Lower leg skin (tissue), 4 donors: ENCODE measurements at regions not wholly inside any gene's neighbourhood (a gene's known extent, or its start where the extent isn't known, plus 50 kb on each side); places are given as distances from the start of the nearest gene placed in this dataset.
"Not testable (repeated sequence)": the region's sequence is repeated elsewhere in the genome, so short reads cannot be mapped to it uniquely, and the experiment has no call there.

ENCODE experiments used
- DNase-seq, 2 donors: peaks; one replicate each; pipeline ENCODE4 v3.0.0-alpha.2; 2019; ENCODE audit warnings: low spot score in 2 of 2
- H3K4me3 ChIP-seq: fragments of 200-600 bp; sonication (generic); 2 replicates; pipeline ENCODE4 v1.5.1; 2017; ENCODE audit warnings: mild to moderate bottlenecking, low read depth; ENCODE audit not compliant: poor library complexity, severe bottlenecking
- POLR2A ChIP-seq, 2 donors: fragments of 450-650 bp; IDR thresholded peaks; one replicate each; pipeline ENCODE4 v1.6.1; 2016 to 2017; ENCODE audit warnings: antibody characterized with exemption in 2 of 2, mild to moderate bottlenecking in 1 of 2, moderate library complexity in 1 of 2
- WGBS, 2 donors: methylation state at CpG; one replicate each; pipeline ENCODE4 v1.1.5; 2018; 5-methylcytosine and 5-hydroxymethylcytosine counted together
- intact Hi-C: fragments of 100-400 bp; cut with DNase I; formaldehyde crosslinking; loops from one replicate; pipeline ENCODE4 v1.15.0; 2023; ENCODE audit warnings: low total_unique reads
- TF ChIP-seq, protein P1 (sequence below), 3 donors: fragments of 450-650 bp; IDR thresholded peaks; one replicate each; pipeline ENCODE4 v1.5.1; 2016; ENCODE audit warnings: antibody characterized with exemption in 3 of 3, mild to moderate bottlenecking in 3 of 3, moderate library complexity in 2 of 3

DNA sequence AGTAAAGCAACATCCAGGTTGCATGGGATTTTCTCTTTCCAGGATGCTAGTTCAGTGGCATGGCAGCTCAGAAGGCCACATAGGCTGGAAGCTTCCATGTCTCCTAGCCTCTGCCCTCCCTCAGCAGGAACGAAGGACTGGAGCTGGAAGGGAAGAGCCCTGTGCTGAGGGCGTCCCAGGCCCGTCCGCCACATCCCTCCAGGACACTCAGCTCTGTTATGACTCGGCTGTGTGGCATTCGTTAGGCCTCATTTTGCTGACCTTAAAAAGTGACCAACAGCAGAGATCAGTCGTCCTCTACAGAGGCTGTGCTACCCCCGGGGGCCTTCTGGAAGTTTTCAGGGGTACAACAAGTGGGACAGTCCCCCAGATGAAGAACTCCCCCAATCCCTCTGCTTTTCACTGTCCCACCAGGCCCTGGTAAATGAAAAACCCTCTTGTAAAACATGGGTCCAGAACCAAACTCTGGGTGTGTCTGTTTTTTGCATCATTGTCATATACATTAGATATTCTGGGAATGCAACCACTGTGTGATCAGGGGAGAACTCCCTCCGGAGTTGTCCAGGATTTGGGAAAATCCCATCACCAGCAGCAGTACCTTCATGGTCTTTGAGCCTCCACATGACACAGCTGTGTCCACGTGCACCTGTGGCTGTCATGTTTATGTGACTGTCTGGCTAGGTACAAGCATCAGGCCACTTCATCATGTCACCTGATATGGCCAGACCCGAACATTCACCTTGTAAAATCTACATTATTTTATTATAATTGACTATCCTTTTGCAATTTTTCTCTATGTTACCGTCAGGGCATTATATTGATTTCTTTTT is 149.9 kb downstream of the OR4M2 start:
- no peak overlapping the region for H3K4me3 ChIP-seq
- no peak for TF ChIP-seq POLR2A (IDR thresholded peaks at IDR 0.05)
- TF ChIP-seq, protein P1, sequence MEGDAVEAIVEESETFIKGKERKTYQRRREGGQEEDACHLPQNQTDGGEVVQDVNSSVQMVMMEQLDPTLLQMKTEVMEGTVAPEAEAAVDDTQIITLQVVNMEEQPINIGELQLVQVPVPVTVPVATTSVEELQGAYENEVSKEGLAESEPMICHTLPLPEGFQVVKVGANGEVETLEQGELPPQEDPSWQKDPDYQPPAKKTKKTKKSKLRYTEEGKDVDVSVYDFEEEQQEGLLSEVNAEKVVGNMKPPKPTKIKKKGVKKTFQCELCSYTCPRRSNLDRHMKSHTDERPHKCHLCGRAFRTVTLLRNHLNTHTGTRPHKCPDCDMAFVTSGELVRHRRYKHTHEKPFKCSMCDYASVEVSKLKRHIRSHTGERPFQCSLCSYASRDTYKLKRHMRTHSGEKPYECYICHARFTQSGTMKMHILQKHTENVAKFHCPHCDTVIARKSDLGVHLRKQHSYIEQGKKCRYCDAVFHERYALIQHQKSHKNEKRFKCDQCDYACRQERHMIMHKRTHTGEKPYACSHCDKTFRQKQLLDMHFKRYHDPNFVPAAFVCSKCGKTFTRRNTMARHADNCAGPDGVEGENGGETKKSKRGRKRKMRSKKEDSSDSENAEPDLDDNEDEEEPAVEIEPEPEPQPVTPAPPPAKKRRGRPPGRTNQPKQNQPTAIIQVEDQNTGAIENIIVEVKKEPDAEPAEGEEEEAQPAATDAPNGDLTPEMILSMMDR (IDR thresholded peaks at IDR 0.05), result no peak
- WGBS, 2 donors, result 61 to 62% methylated on average over 12 of the region's 12 CpGs
- DNase-seq, result no peak
- intact Hi-C loops, result no loop called here

DNA sequence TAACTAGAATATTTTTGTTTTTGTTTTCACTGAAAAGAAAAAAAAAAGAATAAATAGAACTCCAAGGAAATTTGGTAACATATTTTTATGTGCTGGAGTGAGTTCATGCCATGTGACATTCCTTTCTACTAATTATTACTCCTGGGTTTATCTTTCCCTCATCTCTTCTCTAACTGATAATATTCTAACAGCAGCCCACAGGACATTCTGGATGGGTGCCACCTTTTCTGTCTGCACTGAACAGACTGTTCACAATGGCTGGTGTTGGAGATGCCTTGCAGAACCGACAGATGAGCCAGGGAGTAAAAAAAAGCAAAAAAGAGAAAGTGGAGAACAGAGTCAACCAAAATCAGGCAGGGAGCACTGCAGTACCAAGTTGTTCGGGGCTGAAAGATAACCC is 151.3 kb downstream of the OR4M2 start:
- intact Hi-C loops, result no loop called here
- WGBS, 2 donors, result 51 to 53% methylated on average over 2 of the region's 2 CpGs
- TF ChIP-seq, protein P1 (IDR thresholded peaks at IDR 0.05), result no peak
- TF ChIP-seq POLR2A (IDR thresholded peaks at IDR 0.05), result no peak
- DNase-seq, result no peak
- no peak overlapping the region for H3K4me3 ChIP-seq

DNA sequence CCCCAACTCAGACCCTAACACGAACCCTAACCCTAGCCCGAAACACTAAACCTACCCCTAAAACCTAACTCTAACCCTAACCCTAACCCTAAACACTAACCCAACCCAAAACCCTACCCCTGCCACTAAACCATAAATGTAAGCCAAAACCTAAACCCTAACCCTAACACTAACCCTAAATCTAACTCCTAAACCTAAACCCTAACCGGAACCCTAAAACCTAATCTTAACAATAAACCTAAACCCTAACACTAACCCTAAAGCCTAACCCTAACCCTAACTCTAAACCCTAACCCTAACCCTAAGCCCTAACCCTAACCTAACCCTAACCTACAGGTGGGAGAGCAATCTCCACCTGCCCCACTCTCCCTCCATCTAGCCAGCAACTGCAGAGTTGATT is 152.3 kb downstream of the OR4M2 start:
- TF ChIP-seq POLR2A (IDR thresholded peaks at IDR 0.05), result no peak
- TF ChIP-seq, protein P1 (IDR thresholded peaks at IDR 0.05), result no peak
- no peak for DNase-seq
- WGBS, 2 donors, result 90 to 92% methylated on average over 3 of the region's 3 CpGs
- intact Hi-C loops, result no loop called here
- no peak overlapping the region for H3K4me3 ChIP-seq

DNA sequence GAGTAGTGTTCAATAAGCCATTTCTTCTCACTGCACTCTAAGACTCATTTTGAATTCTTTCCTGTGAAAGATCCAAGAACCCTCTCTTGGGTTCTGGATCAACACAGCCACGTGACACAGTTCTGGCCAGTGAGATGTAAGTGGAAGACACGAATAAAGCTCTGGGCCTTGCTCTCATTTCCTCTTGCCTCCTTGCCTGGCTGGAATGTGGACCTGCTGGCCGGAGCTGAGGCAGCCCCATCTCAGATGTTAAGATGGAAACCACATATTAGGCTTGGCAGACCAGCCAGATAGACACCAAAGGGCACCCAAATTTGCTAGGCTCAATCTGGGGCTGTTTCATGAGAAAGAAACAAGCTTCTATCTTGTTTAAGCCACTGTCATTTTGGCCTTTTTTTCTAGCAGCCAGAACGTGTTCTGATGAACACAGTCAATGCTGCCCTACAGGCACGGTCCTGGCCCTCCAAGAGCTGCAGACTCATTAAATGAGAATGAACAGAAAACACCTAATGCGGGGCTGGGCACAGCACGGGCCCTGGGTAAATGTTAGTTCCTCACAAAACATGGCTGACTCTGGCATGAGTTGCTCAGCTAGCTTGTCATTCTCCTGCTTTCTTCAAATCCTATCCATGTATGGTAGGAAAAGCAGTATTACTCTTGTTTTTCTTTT is 155.1 kb downstream of the OR4M2 start:
- 48 to 62% methylated on average over 7 of the region's 7 CpGs for WGBS, 2 donors
- intact Hi-C loops, DNase-seq, H3K4me3 ChIP-seq: not testable (repeated sequence)

DNA sequence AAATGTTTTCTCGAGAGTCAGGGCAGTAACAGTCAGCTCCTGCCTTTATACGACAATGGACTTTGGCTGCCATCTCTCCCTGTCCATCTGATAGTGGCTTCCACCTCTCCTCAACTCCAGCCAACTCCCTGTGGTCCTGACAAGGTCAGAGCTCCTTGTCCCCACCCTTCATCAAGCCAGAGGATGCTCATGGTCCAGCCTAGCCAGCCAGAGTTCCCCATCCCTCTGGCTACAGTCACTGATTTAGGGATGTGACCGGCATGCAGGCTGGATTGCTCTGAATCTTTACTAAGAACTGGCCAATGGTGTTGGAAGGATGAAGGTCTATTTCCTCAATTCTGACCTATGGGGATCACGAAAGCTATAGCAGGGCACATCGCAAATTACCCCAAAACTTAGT is 156.1 kb downstream of the OR4M2 start:
- intact Hi-C loops, result no loop called here
- no peak for DNase-seq
- 45 to 66% methylated on average over 5 of the region's 5 CpGs for WGBS, 2 donors
- no peak overlapping the region for H3K4me3 ChIP-seq
- no peak for TF ChIP-seq POLR2A (IDR thresholded peaks at IDR 0.05)
- TF ChIP-seq, protein P1 (IDR thresholded peaks at IDR 0.05), result no peak

DNA sequence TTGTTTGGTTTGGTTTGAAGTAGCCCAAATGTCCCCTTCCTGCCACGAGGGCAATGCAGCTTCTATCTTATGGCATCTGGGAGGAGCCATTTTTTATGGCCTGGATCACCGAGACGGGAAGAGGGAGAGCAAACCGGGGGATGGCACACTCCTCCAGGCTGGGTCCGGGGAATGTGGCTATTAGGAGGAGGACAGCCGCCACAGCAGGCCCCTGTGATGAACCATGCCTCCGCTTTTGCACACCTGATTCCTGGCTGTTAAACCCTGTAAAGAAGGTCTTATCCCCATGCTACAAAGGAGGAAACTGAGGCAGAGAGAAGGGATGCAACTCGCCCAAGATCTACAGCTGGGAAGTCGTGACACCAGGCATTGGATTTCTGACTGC is 157.6 kb downstream of the OR4M2 start:
- DNase-seq, result no peak
- no peak overlapping the region for H3K4me3 ChIP-seq
- WGBS, 2 donors, result 56 to 65% methylated on average over 9 of the region's 9 CpGs
- TF ChIP-seq, protein P1 (IDR thresholded peaks at IDR 0.05), result no peak
- no peak for TF ChIP-seq POLR2A (IDR thresholded peaks at IDR 0.05)
- intact Hi-C loops, result no loop called here

DNA sequence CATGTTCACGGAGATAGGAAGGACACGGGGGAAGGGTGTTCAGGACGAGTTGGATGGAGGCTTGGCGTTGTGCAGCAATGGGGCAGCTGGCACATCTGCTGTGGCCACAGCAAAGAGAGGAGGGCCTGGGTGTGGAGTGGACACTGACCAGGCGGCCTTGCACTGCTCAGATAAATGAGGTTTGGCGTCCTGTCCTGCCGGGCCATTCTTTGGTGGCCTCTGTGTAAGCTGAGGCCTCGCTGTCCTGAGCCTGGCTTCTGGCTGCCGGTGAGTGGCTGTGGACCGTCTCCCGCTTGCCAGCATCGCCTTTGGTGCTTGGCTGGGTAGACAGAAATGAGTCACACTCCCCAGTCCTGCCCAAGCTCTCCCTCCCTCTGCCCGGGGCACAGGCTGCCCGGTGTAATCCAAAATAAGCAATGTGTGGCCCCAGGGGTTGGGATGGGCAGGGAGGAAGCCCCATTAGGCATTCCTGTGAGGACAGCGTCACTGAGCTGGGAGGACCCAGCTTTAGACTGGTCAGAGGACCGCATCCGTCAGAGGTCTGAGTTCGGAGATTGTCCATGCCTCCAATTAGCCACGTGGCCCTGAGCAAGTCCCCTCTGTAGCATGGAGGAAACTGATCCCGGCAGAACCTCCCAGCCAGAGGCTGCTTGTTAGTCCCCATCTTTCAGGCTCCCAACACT is 158.1 kb downstream of the OR4M2 start:
- 60 to 74% methylated on average over 19 to 20 of the region's 20 CpGs for WGBS, 2 donors
- H3K4me3 ChIP-seq, intact Hi-C loops, DNase-seq: not testable (repeated sequence)

DNA sequence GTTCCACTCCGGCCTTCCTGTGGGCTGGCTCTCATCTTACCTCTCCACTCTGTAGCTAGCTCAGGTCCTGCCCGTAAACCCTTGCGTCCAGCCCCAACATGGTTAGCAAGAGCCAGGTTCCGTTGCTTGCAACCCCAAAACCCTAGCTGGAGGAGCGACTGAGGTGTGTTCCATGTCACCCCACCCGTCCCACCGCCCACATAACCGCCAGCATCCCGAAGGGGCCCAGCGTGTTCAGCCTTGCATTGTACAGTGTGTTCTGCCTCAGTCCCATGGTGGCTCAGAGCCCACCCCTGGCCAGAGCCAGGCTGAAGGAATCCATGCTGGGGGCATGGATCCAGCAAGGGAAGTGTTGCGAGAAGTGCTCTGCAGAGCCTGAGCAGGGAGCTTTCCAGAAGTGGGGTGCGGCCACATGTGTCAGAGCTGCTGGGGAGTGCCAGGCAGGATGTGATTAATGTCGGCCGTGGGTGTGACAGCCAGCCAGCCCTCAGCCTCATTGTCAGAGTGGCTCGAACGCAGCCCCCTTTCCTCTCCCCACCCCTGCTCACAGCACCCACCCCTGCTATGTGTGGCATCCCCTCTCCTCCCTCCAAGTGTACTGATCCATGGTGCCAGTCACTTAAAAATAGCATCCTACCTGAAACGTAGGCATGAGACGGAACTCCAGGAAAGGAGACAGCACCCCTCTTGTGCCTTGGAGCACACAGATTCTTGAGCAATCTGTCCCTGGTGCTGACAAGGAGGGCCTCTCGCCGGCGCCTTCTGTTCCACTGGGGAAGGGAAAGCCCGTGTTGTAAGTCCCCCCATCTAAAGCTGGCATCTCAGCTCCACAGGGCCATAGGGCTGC is 158.9 kb downstream of the OR4M2 start:
- WGBS, 2 donors, result 81 to 82% methylated on average over 19 to 22 of the region's 22 CpGs
- intact Hi-C loops, DNase-seq: not testable (repeated sequence)

More for the DNA sequence above, 158.9 kb downstream of the OR4M2 start:
- H3K4me3 ChIP-seq, result not testable (repeated sequence)
